SK-N-MC (cell line): ENCODE measurements at regions not wholly inside any gene's neighbourhood (a gene's known extent, or its start where the extent isn't known, plus 50 kb on each side); places are given as distances from the start of the nearest gene placed in this dataset.

ENCODE experiments used
- EZH2 ChIP-seq: fragments of 200-600 bp; sonication (generic); IDR thresholded peaks from one replicate; pipeline ENCODE4 v1.6.1; 2017; ENCODE audit warnings: antibody characterized with exemption
- POLR2AphosphoS5 ChIP-seq: IDR thresholded peaks from 2 replicates; pipeline ENCODE4 v1.6.1; 2012; ENCODE audit warnings: mild to moderate bottlenecking, low read depth, low read length, borderline replicate concordance

DNA sequence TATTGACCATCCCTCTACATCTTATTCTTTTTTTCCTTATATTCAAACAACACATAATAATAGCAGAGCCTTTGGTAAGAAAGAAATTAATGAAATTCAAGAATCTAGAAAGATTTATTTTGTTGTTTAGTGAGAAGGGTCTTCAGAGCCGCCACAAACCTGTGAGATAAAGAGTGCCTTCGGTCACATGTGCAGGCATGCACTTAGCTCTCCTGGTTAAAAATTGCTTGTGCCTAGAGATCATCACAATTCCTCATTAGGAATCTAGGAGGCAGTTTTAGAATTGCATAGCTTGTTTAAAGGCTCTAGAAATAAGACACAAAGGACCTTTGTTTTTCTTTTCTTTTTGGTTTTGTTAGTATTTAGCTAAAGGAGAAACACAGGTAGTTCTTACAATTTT, 1948.4 kb upstream of the IGFBP7 start:
- TF ChIP-seq POLR2AphosphoS5 (no peak), EZH2 (no peak)
